Immature natural killer cell (primary cell): ENCODE measurements at regions not wholly inside any gene's neighbourhood (a gene's known extent, or its start where the extent isn't known, plus 50 kb on each side); places are given as distances from the start of the nearest gene placed in this dataset.
A peak's percentile ranks its signal among the peaks of the same experiment; 100 is the strongest.

Experiments
- DNase-seq, 3 donors: peaks; one replicate each; pipeline ENCODE4 v3.0.0; 2022; ENCODE audit warnings: mixed read lengths in 1 of 3
- H3K27ac Mint-ChIP-seq, 6 donors: one replicate each; pipeline ENCODE4 v1.8.0; 2020; ENCODE audit warnings: mixed read lengths in 6 of 6, mild to moderate bottlenecking in 5 of 6, inconsistent platforms in 4 of 6, moderate library complexity in 3 of 6
- H3K27me3 Mint-ChIP-seq, 3 donors: one replicate each; pipeline ENCODE4 v1.8.0; 2020 to 2021; ENCODE audit warnings: low read depth in 3 of 3, mild to moderate bottlenecking in 3 of 3, mixed read lengths in 3 of 3, moderate library complexity in 3 of 3, inconsistent platforms in 1 of 3
- H3K36me3 Mint-ChIP-seq, 3 donors: one replicate each; pipeline ENCODE4 v1.8.0; 2020; ENCODE audit warnings: mixed read lengths in 3 of 3, inconsistent platforms in 2 of 3, mild to moderate bottlenecking in 2 of 3
- H3K4me1 Mint-ChIP-seq, 2 donors: one replicate each; pipeline ENCODE4 v1.8.0; 2020; ENCODE audit warnings: inconsistent platforms in 2 of 2, mild to moderate bottlenecking in 2 of 2, mixed read lengths in 2 of 2, moderate library complexity in 1 of 2
- H3K4me3 Mint-ChIP-seq, 5 donors: one replicate each; pipeline ENCODE4 v1.8.0; 2020; ENCODE audit warnings: mild to moderate bottlenecking in 5 of 5, mixed read lengths in 5 of 5, inconsistent platforms in 3 of 5, moderate library complexity in 3 of 5
- H3K9me3 Mint-ChIP-seq, 6 donors: one replicate each; pipeline ENCODE4 v1.8.0; 2020; ENCODE audit warnings: mild to moderate bottlenecking in 6 of 6, mixed read lengths in 6 of 6, inconsistent platforms in 4 of 6, moderate library complexity in 3 of 6

- DNase-seq, result no peak
- peaks cover 0 to 2% (median 0%) of the 10 kb centered on the region in 3 donors for H3K27me3 Mint-ChIP-seq
- peaks cover 8 to 60% (median 29%) of the 10 kb centered on the region in 6 donors for H3K9me3 Mint-ChIP-seq
Observed at GRCh38 chr12:17371491-17372215, 718.3 kb downstream of the RERGL start.

GRCh38 chr12:17370621-17371020 is 719.4 kb downstream of the RERGL start:
- H3K36me3 Mint-ChIP-seq, result no peaks in the 10 kb centered on the region
- DNase-seq, result no peak
- peaks cover 0 to 2% (median 0%) of the 10 kb centered on the region in 3 donors for H3K27me3 Mint-ChIP-seq
- H3K4me1 Mint-ChIP-seq, result no peaks in the 10 kb centered on the region
- no peak overlapping the region for H3K4me3 Mint-ChIP-seq
- H3K9me3 Mint-ChIP-seq, result peaks cover 10 to 60% (median 28%) of the 10 kb centered on the region in 6 donors
- H3K27ac Mint-ChIP-seq, result peak overlapping the region in 1 of 6 donors; percentile 4

More at GRCh38 chr12:17371491-17372215, 718.3 kb downstream of the RERGL start:
- Mint-ChIP-seq H3K36me3 (no peaks in the 10 kb centered on the region), H3K4me3 (no peak overlapping the region), H3K27ac (no peak overlapping the region), H3K4me1 (no peaks in the 10 kb centered on the region)

DNA sequence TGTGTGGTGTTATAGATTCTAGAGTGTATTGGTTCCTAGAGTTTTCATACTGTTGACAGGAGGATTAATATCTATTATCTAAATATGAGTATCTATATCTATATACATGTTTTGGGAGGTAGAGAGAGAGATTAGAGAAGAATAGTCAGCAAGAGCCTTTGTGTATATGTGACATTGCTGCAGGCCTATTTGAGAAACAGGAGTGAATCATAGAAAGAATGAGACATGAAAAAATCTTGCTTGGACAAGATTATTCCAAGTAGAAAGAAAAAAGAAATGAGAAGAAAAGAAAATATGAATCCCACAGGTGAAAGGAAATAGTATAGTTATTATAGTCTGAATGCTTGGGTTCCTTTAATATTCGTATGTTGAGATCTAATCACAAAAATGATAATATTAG is 720.4 kb downstream of the RERGL start:
- DNase-seq, result no peak
- Mint-ChIP-seq H3K9me3 (peaks cover 10 to 59% (median 29%) of the 10 kb centered on the region in 6 donors), H3K27me3 (peaks cover 0 to 2% (median 0%) of the 10 kb centered on the region in 3 donors), H3K36me3 (no peaks in the 10 kb centered on the region), H3K27ac (no peak overlapping the region), H3K4me1 (no peaks in the 10 kb centered on the region), H3K4me3 (no peak overlapping the region)

DNA sequence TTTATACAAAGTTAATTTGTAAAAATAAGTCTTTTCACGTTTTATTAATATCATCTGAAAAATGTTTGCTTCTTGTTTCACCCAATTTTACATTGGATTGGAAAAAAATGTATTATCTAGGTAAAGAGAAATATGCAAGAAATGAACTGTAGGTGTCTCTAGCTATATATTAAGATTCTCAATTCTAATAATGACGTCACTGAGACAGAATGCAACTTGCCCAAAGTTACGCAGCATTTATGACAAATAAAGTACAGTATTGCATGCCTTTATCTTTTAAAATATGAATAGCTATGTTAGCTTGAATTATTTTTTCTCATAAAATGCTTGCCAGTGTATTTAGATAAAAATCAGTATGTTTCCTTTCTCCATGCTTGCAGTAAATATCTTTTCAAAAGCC is 728.8 kb downstream of the RERGL start:
- Mint-ChIP-seq H3K9me3 (peaks cover 7 to 49% (median 27%) of the 10 kb centered on the region in 6 donors), H3K4me1 (no peaks in the 10 kb centered on the region), H3K27me3 (peaks cover 0 to 1% (median 1%) of the 10 kb centered on the region in 3 donors), H3K4me3 (no peak overlapping the region), H3K27ac (no peak overlapping the region), H3K36me3 (no peaks in the 10 kb centered on the region)
- no peak for DNase-seq

DNA sequence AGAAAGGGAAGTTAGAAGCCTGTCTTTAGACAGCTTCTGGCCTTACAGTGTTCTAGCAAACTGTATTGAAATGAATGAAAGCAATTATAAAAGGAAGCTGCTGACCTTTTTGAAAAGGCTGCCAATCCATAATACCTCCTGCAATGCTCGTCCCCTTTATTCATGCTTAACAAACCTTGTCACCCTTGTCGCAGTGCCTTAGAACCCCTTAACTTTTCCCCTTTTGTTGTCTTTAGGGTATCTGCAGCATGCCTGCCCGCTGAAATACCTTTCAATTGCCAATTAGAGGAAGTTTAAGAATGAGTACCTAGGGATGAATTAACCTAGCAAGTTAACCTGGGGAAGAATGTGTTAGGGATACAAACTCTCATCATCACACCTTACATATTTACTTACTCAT is 731.2 kb downstream of the RERGL start:
- Mint-ChIP-seq H3K4me1 (no peaks in the 10 kb centered on the region), H3K4me3 (no peak overlapping the region), H3K27me3 (peaks cover 0 to 1% (median 1%) of the 10 kb centered on the region in 3 donors), H3K9me3 (peaks cover 5 to 40% (median 27%) of the 10 kb centered on the region in 6 donors), H3K36me3 (no peaks in the 10 kb centered on the region), H3K27ac (no peak overlapping the region)
- DNase-seq, result no peak

DNA sequence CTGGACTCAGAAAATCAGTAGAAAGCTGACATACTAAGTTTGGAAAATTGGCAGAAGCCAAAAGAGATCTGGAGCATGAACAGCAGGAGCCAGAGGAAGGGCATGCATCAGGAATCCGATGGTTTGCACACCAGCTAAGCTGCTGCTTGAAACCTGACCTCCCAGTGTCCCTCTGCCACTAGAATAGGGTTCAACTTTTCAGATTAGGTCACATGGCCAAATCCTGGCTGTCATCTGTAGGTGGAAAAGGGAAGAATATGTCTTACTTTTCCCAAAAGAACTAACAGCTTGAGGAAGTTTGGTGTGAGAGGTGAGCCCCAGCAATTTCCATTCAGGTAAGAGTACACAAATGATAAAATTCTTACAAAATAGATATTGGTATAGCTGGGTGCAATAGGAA is 732.6 kb downstream of the RERGL start:
- Mint-ChIP-seq H3K36me3 (no peaks in the 10 kb centered on the region), H3K27me3 (peaks cover 0 to 1% (median 1%) of the 10 kb centered on the region in 3 donors), H3K4me1 (no peaks in the 10 kb centered on the region), H3K4me3 (no peak overlapping the region), H3K27ac (no peak overlapping the region), H3K9me3 (peaks cover 5 to 48% (median 25%) of the 10 kb centered on the region in 6 donors)
- DNase-seq, result no peak

GRCh38 chr12:17352164-17352563 is 737.8 kb downstream of the RERGL start:
- DNase-seq, result no peak
- Mint-ChIP-seq H3K27ac (no peak overlapping the region), H3K4me3 (no peak overlapping the region), H3K9me3 (peaks cover 12 to 50% (median 25%) of the 10 kb centered on the region in 6 donors), H3K4me1 (no peaks in the 10 kb centered on the region), H3K27me3 (peaks cover 0 to under 1% (median 0%) of the 10 kb centered on the region in 3 donors), H3K36me3 (no peaks in the 10 kb centered on the region)

DNA sequence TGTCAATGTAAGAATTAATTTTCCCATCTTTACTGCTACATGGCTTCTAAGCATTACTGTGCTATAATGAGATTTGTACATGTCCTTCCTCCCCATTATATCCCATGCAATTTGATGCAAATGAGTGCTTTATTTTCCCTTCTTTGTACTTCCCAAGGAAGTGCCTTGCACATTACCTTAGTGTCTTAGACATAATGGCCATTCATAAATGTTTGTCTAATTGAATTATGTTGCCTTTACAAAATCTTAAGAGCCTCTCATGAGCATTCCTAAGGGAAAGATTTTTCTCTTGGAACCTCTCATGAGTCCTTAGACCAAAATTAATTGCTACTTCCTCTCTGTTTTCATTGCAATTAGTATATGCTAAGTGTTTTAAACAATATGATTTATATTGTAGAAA is 741.7 kb downstream of the RERGL start:
- no peaks in the 10 kb centered on the region for H3K36me3 Mint-ChIP-seq
- no peak overlapping the region for H3K4me3 Mint-ChIP-seq
- peaks cover 13 to 55% (median 23%) of the 10 kb centered on the region in 6 donors for H3K9me3 Mint-ChIP-seq
- H3K4me1 Mint-ChIP-seq, result no peaks in the 10 kb centered on the region
- no peaks in the 10 kb centered on the region for H3K27me3 Mint-ChIP-seq
- no peak overlapping the region for H3K27ac Mint-ChIP-seq
- DNase-seq, result no peak

GRCh38 chr12:17344649-17345048 is 738.7 kb upstream of the LMO3 start:
- Mint-ChIP-seq H3K27me3 (no peaks in the 10 kb centered on the region), H3K36me3 (no peaks in the 10 kb centered on the region), H3K27ac (no peak overlapping the region), H3K4me1 (no peaks in the 10 kb centered on the region), H3K9me3 (peaks cover 9 to 69% (median 31%) of the 10 kb centered on the region in 6 donors), H3K4me3 (no peak overlapping the region)
- no peak for DNase-seq

- Mint-ChIP-seq H3K4me3 (no peak overlapping the region), H3K27me3 (no peaks in the 10 kb centered on the region), H3K36me3 (no peaks in the 10 kb centered on the region), H3K27ac (no peak overlapping the region), H3K4me1 (no peaks in the 10 kb centered on the region), H3K9me3 (peaks cover 7 to 57% (median 29%) of the 10 kb centered on the region in 6 donors)
- no peak for DNase-seq
Observed at GRCh38 chr12:17342381-17342961, 736.5 kb upstream of the LMO3 start.

DNA sequence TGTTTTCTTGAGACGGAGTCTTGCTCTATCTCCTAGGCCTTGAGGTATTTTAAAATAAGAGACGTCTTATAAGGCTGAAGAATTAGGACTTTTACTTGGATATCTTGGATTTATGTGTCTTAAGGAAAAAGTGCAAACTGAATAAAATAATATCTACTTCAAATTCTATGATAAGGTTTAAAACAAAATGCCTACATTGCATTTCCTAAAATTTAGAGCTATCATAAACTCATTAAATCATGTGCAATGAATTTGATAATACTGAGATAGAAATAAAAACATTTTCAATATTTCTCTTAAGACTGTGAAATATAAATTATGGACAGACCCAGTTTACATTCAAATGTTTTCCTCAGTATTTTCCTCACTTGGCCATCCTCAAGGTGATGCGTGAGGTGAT is 729.5 kb upstream of the LMO3 start:
- Mint-ChIP-seq H3K27ac (no peak overlapping the region), H3K36me3 (no peaks in the 10 kb centered on the region), H3K4me1 (no peaks in the 10 kb centered on the region), H3K9me3 (peaks cover 11 to 27% (median 24%) of the 10 kb centered on the region in 6 donors), H3K4me3 (no peak overlapping the region), H3K27me3 (peaks cover 0 to 2% (median 0%) of the 10 kb centered on the region in 3 donors)
- DNase-seq, result no peak

DNA sequence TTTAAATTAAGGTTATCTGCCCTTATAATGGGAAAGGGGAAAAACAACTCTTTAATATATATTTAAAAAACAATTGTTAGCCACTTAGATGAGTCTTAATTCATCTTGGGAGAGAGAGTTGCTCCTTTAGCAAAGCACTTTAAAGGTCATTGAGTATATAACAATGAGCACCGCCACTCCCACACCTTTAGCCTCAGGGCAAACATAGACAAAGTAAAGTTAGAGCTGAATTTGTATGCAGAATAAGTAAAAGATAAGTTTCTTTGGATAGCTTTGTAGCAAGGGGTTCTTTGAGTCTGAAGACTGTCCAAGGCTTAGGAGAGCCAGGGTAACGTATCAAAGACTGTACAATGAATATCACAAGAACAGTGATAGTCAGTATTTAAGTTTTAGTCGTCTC is 728.8 kb upstream of the LMO3 start:
- Mint-ChIP-seq H3K4me1 (no peaks in the 10 kb centered on the region), H3K36me3 (no peaks in the 10 kb centered on the region), H3K9me3 (peaks cover 11 to 27% (median 24%) of the 10 kb centered on the region in 6 donors), H3K4me3 (no peak overlapping the region), H3K27ac (no peak overlapping the region), H3K27me3 (peaks cover 0 to 2% (median 0%) of the 10 kb centered on the region in 3 donors)
- no peak for DNase-seq

GRCh38 chr12:17333287-17333686 is 727.3 kb upstream of the LMO3 start:
- H3K27me3 Mint-ChIP-seq, result peaks cover 0 to 2% (median 0%) of the 10 kb centered on the region in 3 donors
- no peaks in the 10 kb centered on the region for H3K36me3 Mint-ChIP-seq
- no peak overlapping the region for H3K27ac Mint-ChIP-seq
- H3K4me1 Mint-ChIP-seq, result no peaks in the 10 kb centered on the region
- no peak overlapping the region for H3K4me3 Mint-ChIP-seq
- H3K9me3 Mint-ChIP-seq, result peaks cover 13 to 32% (median 22%) of the 10 kb centered on the region in 6 donors
- no peak for DNase-seq

DNA sequence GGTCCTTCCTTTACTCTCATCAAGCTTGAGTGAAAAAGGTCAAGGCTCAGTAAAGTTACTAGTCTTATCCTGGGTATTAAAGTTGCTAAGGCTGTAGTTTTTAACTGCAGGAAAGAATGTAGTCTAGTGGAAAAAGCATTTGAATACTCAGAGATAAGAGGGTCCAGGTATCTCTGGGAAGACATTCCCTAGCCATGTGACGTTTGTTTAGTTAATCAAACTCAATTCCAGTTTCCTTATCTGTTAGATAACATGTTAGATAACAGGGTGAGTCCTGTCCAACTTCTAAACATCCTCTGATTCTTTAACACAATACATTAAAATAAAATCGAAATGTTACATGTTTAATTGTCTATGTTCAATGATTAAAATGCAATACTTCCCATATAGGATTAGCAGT is 720.7 kb upstream of the LMO3 start:
- Mint-ChIP-seq H3K36me3 (no peaks in the 10 kb centered on the region), H3K27ac (no peak overlapping the region), H3K9me3 (peaks cover 7 to 39% (median 24%) of the 10 kb centered on the region in 6 donors), H3K27me3 (no peaks in the 10 kb centered on the region), H3K4me3 (no peak overlapping the region), H3K4me1 (no peaks in the 10 kb centered on the region)
- no peak for DNase-seq
